ENCODE measurements at regions not wholly inside any gene's neighbourhood (a gene's known extent, or its start where the extent isn't known, plus 50 kb on each side); places are given as distances from the start of the nearest gene placed in this dataset.

DNA sequence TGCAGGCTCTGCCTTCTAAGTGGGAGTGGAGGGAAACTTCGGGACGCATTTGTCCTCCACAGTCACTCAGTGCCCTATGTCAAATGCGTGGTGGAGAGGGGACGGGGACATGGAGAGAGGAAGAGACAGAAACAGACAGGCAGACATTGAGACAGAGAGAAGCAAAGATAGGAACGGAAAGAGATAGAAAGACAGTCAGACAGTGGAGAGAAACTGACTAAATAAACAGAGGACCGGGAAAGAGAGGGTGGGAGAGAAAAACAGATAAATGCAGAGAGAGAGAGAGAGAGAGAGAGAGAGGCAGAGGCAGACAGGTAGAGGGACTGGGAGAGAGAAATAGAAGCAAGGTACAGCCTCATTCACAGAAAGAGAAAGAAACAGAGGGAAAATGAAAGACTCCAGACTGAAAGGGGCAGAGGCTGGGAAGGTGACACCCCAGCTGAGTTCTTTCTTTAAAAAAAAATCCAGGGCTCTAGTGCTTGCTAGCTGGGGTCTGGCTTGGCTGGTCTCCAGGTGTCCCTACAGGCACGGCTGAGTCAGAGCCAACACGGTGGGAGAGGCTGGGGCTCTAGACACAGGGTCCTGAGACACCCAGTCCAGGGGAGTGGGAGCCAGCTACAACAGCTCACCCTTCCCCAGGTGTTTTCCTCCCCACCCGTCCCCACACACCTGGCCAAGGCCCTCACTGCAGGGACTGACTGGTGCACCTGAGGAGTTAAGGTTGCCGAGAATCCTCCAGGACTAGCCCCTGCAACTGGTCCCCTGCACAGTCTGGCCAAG lies 506.1 kb upstream of the PROK2 start:
- TF ChIP-seq POLR2A (IDR thresholded peaks at IDR 0.05; ENCODE audit: low read depth, low read length) (no peak), POLR2AphosphoS5 (IDR thresholded peaks at IDR 0.05; ENCODE audit: low read depth, low read length) (no peak), TAF1 (IDR thresholded peaks at IDR 0.05; ENCODE audit: borderline replicate concordance, low read depth, low read length) (no peak)
- FAIRE-seq: peak; percentile 27
- no peak for DNase-seq (ENCODE audit: insufficient read length)

- TF ChIP-seq POLR2A (IDR thresholded peaks at IDR 0.05; ENCODE audit: low read depth, low read length) (no peak), TAF1 (IDR thresholded peaks at IDR 0.05; ENCODE audit: borderline replicate concordance, low read depth, low read length) (no peak), POLR2AphosphoS5 (IDR thresholded peaks at IDR 0.05; ENCODE audit: low read depth, low read length) (no peak)
- FAIRE-seq: no peak
- no peak for DNase-seq (ENCODE audit: insufficient read length)
Measured at GRCh38 chr3:72289692-72290071, 504.7 kb upstream of the PROK2 start.

GRCh38 chr3:72288955-72289691 lies 504.2 kb upstream of the PROK2 start:
- DNase-seq (ENCODE audit: insufficient read length): peak; percentile 51
- peak; percentile 65 for FAIRE-seq
- no peak for TF ChIP-seq POLR2AphosphoS5 (IDR thresholded peaks at IDR 0.05; ENCODE audit: low read depth, low read length)
- no peak for TF ChIP-seq POLR2A (IDR thresholded peaks at IDR 0.05; ENCODE audit: low read depth, low read length)
- no peak for TF ChIP-seq TAF1 (IDR thresholded peaks at IDR 0.05; ENCODE audit: borderline replicate concordance, low read depth, low read length)

GRCh38 chr3:72287956-72288355 lies 503.0 kb upstream of the PROK2 start:
- FAIRE-seq (no peak), DNase-seq (ENCODE audit: insufficient read length) (no peak)
- TF ChIP-seq POLR2A (IDR thresholded peaks at IDR 0.05; ENCODE audit: low read depth, low read length): no peak
- no peak for TF ChIP-seq POLR2AphosphoS5 (IDR thresholded peaks at IDR 0.05; ENCODE audit: low read depth, low read length)
- no peak for TF ChIP-seq TAF1 (IDR thresholded peaks at IDR 0.05; ENCODE audit: borderline replicate concordance, low read depth, low read length)

DNA sequence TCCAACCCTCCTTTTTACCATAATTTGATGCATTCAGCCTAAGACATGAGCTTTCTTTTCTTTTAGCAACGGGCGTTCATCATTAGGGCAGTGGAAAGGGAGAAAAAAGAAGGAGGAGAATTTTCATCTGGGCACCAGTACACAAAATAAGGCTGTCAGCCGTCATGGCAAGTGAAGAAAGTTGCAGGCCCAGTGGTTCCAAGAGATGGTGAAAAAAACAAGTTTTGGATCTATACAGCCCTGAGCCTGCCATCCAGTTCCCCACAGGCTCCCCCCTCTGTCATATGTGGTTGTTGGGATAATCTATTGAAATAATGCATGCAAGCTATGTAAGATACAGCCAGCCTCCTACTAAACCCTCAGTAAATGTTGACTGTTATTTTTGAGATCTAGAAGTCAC lies 500.6 kb upstream of the PROK2 start:
- DNase-seq (ENCODE audit: insufficient read length) (no peak), FAIRE-seq (no peak)
- TF ChIP-seq TAF1 (IDR thresholded peaks at IDR 0.05; ENCODE audit: borderline replicate concordance, low read depth, low read length) (no peak), POLR2AphosphoS5 (IDR thresholded peaks at IDR 0.05; ENCODE audit: low read depth, low read length) (no peak), POLR2A (IDR thresholded peaks at IDR 0.05; ENCODE audit: low read depth, low read length) (no peak)

GRCh38 chr3:72284471-72284870 lies 499.5 kb upstream of the PROK2 start:
- no peak for TF ChIP-seq POLR2AphosphoS5 (IDR thresholded peaks at IDR 0.05; ENCODE audit: low read depth, low read length)
- TF ChIP-seq POLR2A (IDR thresholded peaks at IDR 0.05; ENCODE audit: low read depth, low read length): no peak
- no peak for TF ChIP-seq TAF1 (IDR thresholded peaks at IDR 0.05; ENCODE audit: borderline replicate concordance, low read depth, low read length)
- no peak for FAIRE-seq
- no peak for DNase-seq (ENCODE audit: insufficient read length)

DNA sequence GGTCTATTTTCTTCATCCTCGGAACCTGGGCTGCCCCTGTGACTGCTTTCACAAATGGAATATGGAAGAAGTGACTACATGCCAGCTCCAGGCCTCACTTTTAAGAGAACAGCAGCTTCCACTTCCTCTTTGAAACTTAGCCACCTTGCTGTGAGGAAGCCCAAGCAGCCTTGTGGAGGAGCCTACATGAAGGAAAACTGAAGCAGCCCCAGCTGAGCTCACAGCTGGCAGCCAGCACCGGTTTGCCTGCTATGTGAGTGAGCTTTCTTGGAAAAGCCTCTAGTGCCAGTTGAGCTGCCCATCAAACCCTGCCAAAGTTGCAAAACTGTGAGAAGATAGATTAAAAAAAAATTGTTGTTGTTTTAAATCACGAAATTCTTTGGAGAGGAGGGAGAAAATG lies 498.0 kb upstream of the PROK2 start:
- FAIRE-seq (no peak), DNase-seq (ENCODE audit: insufficient read length) (no peak)
- TF ChIP-seq TAF1 (IDR thresholded peaks at IDR 0.05; ENCODE audit: borderline replicate concordance, low read depth, low read length) (no peak), POLR2A (IDR thresholded peaks at IDR 0.05; ENCODE audit: low read depth, low read length) (no peak), POLR2AphosphoS5 (IDR thresholded peaks at IDR 0.05; ENCODE audit: low read depth, low read length) (no peak)

GRCh38 chr3:72281551-72281950 lies 496.6 kb upstream of the PROK2 start:
- no peak for DNase-seq (ENCODE audit: insufficient read length)
- no peak for FAIRE-seq
- no peak for TF ChIP-seq POLR2AphosphoS5 (IDR thresholded peaks at IDR 0.05; ENCODE audit: low read depth, low read length)
- no peak for TF ChIP-seq TAF1 (IDR thresholded peaks at IDR 0.05; ENCODE audit: borderline replicate concordance, low read depth, low read length)
- no peak for TF ChIP-seq POLR2A (IDR thresholded peaks at IDR 0.05; ENCODE audit: low read depth, low read length)

DNA sequence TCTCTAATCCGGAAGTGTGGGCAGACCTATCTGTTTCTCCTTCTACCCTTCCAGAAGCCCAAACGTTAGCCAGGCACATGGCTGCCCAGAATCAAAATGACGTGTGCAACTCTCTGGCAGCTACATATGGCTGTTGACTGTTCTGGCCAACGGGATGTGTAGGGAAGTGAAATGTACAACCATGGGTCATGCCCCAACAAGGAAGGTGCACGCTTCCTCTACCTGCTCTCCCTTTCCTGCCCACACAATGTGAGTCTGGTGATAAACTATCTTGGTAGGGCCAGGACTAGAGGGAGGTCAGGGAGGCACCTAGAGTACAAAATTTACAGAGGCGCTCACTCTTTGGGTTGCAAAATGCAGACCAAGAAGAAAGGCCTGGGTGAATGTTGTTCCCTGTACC lies 495.9 kb upstream of the PROK2 start:
- no peak for DNase-seq (ENCODE audit: insufficient read length)
- TF ChIP-seq TAF1 (IDR thresholded peaks at IDR 0.05; ENCODE audit: borderline replicate concordance, low read depth, low read length): no peak
- TF ChIP-seq POLR2A (IDR thresholded peaks at IDR 0.05; ENCODE audit: low read depth, low read length): no peak
- no peak for TF ChIP-seq POLR2AphosphoS5 (IDR thresholded peaks at IDR 0.05; ENCODE audit: low read depth, low read length)
- no peak for FAIRE-seq

GRCh38 chr3:72279631-72280041 lies 494.7 kb upstream of the PROK2 start:
- no peak for FAIRE-seq
- no peak for DNase-seq (ENCODE audit: insufficient read length)
- no peak for TF ChIP-seq POLR2A (IDR thresholded peaks at IDR 0.05; ENCODE audit: low read depth, low read length)
- TF ChIP-seq TAF1 (IDR thresholded peaks at IDR 0.05; ENCODE audit: borderline replicate concordance, low read depth, low read length): no peak
- no peak for TF ChIP-seq POLR2AphosphoS5 (IDR thresholded peaks at IDR 0.05; ENCODE audit: low read depth, low read length)

DNA sequence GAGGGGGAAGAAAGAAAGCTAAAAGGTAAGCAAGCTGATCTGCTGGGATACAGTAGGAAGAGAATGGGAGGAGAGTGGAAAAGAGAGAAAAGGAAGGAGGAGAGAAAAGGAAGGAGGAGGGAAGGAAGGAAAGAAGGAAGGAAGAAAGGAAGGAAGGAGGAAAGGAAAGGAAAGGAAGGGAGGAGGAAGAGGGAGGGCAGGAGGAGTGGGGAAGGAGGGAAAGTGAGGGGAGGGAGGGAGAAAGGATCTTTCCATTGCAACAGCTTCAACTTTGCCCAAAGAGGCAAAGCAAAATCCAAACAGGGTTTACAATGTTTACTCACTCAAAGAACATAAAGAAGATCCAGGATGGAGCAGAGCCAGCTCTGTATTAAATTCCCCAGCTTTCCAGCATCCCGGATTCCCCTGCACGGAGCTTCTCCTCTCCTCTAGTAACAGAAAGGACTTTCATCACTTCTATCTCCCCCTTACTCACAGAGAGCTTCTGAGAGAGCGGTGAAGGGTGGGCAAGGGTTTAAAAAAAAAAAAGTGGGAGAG lies 494.2 kb upstream of the PROK2 start:
- no peak for FAIRE-seq
- TF ChIP-seq TAF1 (IDR thresholded peaks at IDR 0.05; ENCODE audit: borderline replicate concordance, low read depth, low read length) (no peak), POLR2A (IDR thresholded peaks at IDR 0.05; ENCODE audit: low read depth, low read length) (no peak), POLR2AphosphoS5 (IDR thresholded peaks at IDR 0.05; ENCODE audit: low read depth, low read length) (no peak)
- no peak for DNase-seq (ENCODE audit: insufficient read length)
